ENCODE measurements at regions not wholly inside any gene's neighbourhood (a gene's known extent, or its start where the extent isn't known, plus 50 kb on each side); places are given as distances from the start of the nearest gene placed in this dataset.

GRCh38 chr7:120059641-120060040 lies 213.3 kb upstream of the KCND2 start:
- no peak for TF ChIP-seq JUND (IDR thresholded peaks at IDR 0.05; ENCODE audit: low read depth, low read length)
- no peak for TF ChIP-seq CBX3 (IDR thresholded peaks at IDR 0.05; ENCODE audit: borderline replicate concordance, low read depth)
- no peak for TF ChIP-seq CTCF (IDR thresholded peaks at IDR 0.05 in 2 of 3, conservative IDR thresholded peaks at IDR 0.05 in 1 of 3; ENCODE audit: control insufficient read depth in 2 of 3, extremely low read depth in 1 of 3, insufficient read depth in 1 of 3, low read depth in 3 of 3, low read length in 3 of 3)
- TF ChIP-seq SMAD5 (IDR thresholded peaks at IDR 0.05; ENCODE audit: low read depth): no peak
- TF ChIP-seq CEBPB (IDR thresholded peaks at IDR 0.05; ENCODE audit: borderline replicate concordance in 1 of 2, low read depth in 2 of 2, low read length in 2 of 2): no peak
